Endothelial cell (in vitro differentiated cells): ENCODE measurements at regions not wholly inside any gene's neighbourhood (a gene's known extent, or its start where the extent isn't known, plus 50 kb on each side); places are given as distances from the start of the nearest gene placed in this dataset.

Experiments used
- DNase-seq: peaks from one replicate; pipeline ENCODE4 v3.0.0; 2021; ENCODE audit warnings: low spot score
- H3K27ac Mint-ChIP-seq: one replicate; pipeline ENCODE4 v1.8.0; 2021; ENCODE audit warnings: mixed read lengths, inconsistent platforms; ENCODE audit not compliant: unreplicated experiment
- H3K27me3 Mint-ChIP-seq: one replicate; pipeline ENCODE4 v1.8.0; 2021; ENCODE audit warnings: mild to moderate bottlenecking, moderate library complexity, mixed read lengths, inconsistent platforms; ENCODE audit not compliant: unreplicated experiment
- H3K36me3 Mint-ChIP-seq: one replicate; pipeline ENCODE4 v1.8.0; 2021; ENCODE audit warnings: mild to moderate bottlenecking, low read depth, mixed read lengths, inconsistent platforms; ENCODE audit not compliant: unreplicated experiment
- H3K4me1 Mint-ChIP-seq: one replicate; pipeline ENCODE4 v1.8.0; 2021; ENCODE audit warnings: mild to moderate bottlenecking, mixed read lengths, inconsistent platforms; ENCODE audit not compliant: unreplicated experiment
- H3K4me3 Mint-ChIP-seq: one replicate; pipeline ENCODE4 v1.8.0; 2021; ENCODE audit warnings: mild to moderate bottlenecking, mixed read lengths, inconsistent platforms; ENCODE audit not compliant: unreplicated experiment
- H3K9me3 Mint-ChIP-seq: one replicate; pipeline ENCODE4 v1.8.0; 2021; ENCODE audit warnings: mixed read lengths, inconsistent platforms; ENCODE audit not compliant: unreplicated experiment
- TF ChIP-seq, protein P1 (sequence below): fragments of 200-600 bp; sonication (generic); IDR thresholded peaks from one replicate; pipeline ENCODE4 v1.5.0; 2021; ENCODE audit warnings: antibody characterized with exemption; ENCODE audit not compliant: unreplicated experiment

DNA sequence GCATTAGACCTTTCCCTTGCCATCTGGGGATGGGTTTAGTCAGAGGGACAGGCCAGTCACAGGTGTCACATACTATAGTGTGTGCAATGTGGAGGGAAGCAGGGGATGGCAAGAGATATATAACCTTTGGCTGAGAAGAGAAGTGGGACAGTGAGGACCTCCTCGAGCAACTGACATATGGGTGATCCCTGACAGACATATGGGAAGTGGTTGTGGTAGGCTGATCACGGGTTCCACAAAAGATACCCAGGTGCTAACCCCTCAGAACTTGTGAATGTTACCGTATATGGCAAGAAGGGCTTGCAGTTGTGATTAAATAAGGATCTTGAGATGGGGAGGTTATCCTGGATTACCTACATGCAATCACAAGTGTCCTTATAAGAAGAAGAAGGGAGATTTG is 188.1 kb upstream of the MPHOSPH6 start:
- Mint-ChIP-seq H3K4me1 (peaks cover 2% of the 10 kb centered on the region), H3K27ac (no peak overlapping the region), H3K9me3 (no peaks in the 10 kb centered on the region), H3K4me3 (no peak overlapping the region), H3K36me3 (no peaks in the 10 kb centered on the region), H3K27me3 (peaks cover 4% of the 10 kb centered on the region)
- TF ChIP-seq, protein P1, sequence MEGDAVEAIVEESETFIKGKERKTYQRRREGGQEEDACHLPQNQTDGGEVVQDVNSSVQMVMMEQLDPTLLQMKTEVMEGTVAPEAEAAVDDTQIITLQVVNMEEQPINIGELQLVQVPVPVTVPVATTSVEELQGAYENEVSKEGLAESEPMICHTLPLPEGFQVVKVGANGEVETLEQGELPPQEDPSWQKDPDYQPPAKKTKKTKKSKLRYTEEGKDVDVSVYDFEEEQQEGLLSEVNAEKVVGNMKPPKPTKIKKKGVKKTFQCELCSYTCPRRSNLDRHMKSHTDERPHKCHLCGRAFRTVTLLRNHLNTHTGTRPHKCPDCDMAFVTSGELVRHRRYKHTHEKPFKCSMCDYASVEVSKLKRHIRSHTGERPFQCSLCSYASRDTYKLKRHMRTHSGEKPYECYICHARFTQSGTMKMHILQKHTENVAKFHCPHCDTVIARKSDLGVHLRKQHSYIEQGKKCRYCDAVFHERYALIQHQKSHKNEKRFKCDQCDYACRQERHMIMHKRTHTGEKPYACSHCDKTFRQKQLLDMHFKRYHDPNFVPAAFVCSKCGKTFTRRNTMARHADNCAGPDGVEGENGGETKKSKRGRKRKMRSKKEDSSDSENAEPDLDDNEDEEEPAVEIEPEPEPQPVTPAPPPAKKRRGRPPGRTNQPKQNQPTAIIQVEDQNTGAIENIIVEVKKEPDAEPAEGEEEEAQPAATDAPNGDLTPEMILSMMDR, result no peak
- no peak for DNase-seq

DNA sequence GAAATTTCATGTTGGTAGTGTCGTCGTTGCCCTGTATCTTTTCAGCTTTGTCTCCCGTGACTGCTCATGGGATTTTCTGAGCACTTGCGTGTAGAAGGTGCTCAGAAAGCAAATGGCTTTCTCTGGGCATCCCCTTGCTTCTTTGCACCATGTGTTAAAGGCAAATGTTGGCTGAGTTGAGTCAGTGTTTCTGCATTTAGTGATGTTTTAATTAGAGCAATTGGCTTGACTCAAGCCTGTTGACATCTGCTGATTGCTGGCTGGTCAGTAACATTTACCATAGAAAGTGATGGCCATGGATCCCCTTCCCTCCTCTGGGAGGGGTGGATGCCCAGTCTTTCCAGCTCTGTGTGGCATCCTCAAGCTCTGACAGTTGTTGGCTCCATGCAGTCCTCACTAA is 187.2 kb upstream of the MPHOSPH6 start:
- Mint-ChIP-seq H3K4me3 (no peak overlapping the region), H3K36me3 (no peaks in the 10 kb centered on the region), H3K27ac (no peak overlapping the region), H3K9me3 (no peaks in the 10 kb centered on the region), H3K4me1 (peaks cover 2% of the 10 kb centered on the region), H3K27me3 (peaks cover under 1% of the 10 kb centered on the region)
- TF ChIP-seq, protein P1, result no peak
- no peak for DNase-seq

DNA sequence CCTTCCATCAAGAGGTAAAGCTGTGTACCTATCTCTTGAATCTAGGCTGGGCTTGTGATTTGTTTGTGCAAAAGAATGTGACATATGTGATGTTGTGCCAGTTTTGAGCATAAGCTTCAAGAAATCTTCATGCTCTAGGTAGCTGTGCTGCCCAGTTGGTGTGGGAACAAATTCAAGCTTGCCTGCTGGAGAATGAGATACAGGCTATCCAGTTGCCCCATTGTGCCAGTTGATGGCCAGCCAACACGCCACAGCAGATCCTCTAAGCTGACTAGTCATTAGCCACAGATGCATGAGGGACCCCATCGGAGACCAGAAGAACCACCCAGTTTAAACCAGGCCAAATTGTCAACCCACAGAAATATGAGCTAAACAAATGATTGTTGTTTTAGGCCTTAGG is 180.5 kb upstream of the MPHOSPH6 start:
- peaks cover 1% of the 10 kb centered on the region for H3K27me3 Mint-ChIP-seq
- H3K4me1 Mint-ChIP-seq, result peaks cover 8% of the 10 kb centered on the region
- H3K36me3 Mint-ChIP-seq, result no peaks in the 10 kb centered on the region
- no peak for DNase-seq
- H3K9me3 Mint-ChIP-seq, result no peaks in the 10 kb centered on the region
- H3K27ac Mint-ChIP-seq, result no peak overlapping the region
- H3K4me3 Mint-ChIP-seq, result no peak overlapping the region
- TF ChIP-seq, protein P1, result no peak

DNA sequence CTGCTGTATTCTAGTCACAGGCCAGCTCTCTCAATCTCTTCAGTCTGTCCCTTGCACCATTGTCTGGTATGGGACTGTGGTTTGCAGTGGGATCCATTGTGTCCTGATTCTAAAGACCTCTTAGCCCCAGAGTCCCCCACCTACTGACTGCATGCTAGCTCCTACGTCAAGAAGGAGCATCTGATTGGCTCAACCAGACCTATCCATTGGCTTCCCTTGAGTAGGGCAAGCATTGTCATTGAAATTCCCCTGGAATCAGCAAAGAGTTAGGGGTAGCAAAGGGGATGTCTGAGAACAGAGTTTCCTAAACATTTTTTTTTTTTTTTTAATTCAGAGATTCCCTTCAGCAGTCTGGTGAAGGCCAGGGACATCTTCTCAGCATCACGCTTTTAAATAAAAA is 175.3 kb upstream of the MPHOSPH6 start:
- Mint-ChIP-seq H3K27me3 (no peaks in the 10 kb centered on the region), H3K36me3 (no peaks in the 10 kb centered on the region), H3K4me3 (no peak overlapping the region), H3K27ac (no peak overlapping the region), H3K9me3 (no peaks in the 10 kb centered on the region), H3K4me1 (peaks cover 14% of the 10 kb centered on the region)
- no peak for DNase-seq
- TF ChIP-seq, protein P1, result no peak

DNA sequence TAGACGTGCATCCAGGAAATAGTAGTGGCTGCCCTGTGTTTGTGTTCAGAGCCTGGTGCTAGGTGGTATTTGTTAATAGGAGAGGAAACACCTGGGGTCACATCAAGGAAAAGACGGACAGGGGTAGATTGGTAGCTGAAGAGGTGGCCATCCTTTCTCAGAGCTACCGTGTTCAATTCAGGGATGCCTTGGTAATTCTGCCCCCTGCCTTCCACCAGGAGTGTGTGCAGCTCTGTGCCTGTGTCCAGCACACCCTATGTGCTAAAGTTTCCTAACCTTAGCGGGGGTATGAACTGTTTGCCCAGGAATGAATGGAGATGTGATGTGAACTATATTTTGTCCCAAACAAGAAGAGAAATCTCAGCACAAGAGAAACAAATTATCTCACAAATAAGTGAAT is 174.1 kb upstream of the MPHOSPH6 start:
- H3K4me3 Mint-ChIP-seq, result no peak overlapping the region
- H3K36me3 Mint-ChIP-seq, result no peaks in the 10 kb centered on the region
- no peak overlapping the region for H3K27ac Mint-ChIP-seq
- H3K9me3 Mint-ChIP-seq, result no peaks in the 10 kb centered on the region
- H3K27me3 Mint-ChIP-seq, result no peaks in the 10 kb centered on the region
- H3K4me1 Mint-ChIP-seq, result peaks cover 17% of the 10 kb centered on the region
- peak; percentile 22 for DNase-seq
- TF ChIP-seq, protein P1, result peak; percentile 47
